ACC112 (cell line): ENCODE measurements at regions not wholly inside any gene's neighbourhood (a gene's known extent, or its start where the extent isn't known, plus 50 kb on each side); places are given as distances from the start of the nearest gene placed in this dataset.
"Not testable (repeated sequence)": the region's sequence is repeated elsewhere in the genome, so short reads cannot be mapped to it uniquely, and the experiment has no call there.

Source experiments
- H2AFZ ChIP-seq: fragments of 200-600 bp; sonication (generic); one replicate; pipeline ENCODE4 v1.6.0; 2017; ENCODE audit warnings: antibody characterized with exemption, low read length; ENCODE audit not compliant: unreplicated experiment
- H3K27ac ChIP-seq: fragments of 200-600 bp; sonication (generic); 2 replicates; pipeline ENCODE4 v1.5.1; 2014; ENCODE audit warnings: low read depth, mild to moderate bottlenecking, antibody characterized with exemption, low read length, moderate library complexity
- H3K27me3 ChIP-seq: fragments of 200-600 bp; sonication (generic); 2 replicates; pipeline ENCODE4 v1.6.1; 2014; ENCODE audit warnings: mild to moderate bottlenecking, antibody characterized with exemption, low read length, moderate library complexity, mixed read lengths; ENCODE audit not compliant: insufficient read depth
- H3K36me3 ChIP-seq: fragments of 200-600 bp; sonication (generic); 2 replicates; pipeline ENCODE4 v1.6.1; 2016; ENCODE audit warnings: mild to moderate bottlenecking, antibody characterized with exemption, low read length, moderate library complexity, mixed read lengths; ENCODE audit not compliant: insufficient read depth
- H3K4me1 ChIP-seq: fragments of 200-600 bp; sonication (generic); one replicate; pipeline ENCODE4 v1.6.1; 2016; ENCODE audit warnings: low read length, mixed read lengths; ENCODE audit not compliant: insufficient read depth, unreplicated experiment, control insufficient read depth
- H3K4me3 ChIP-seq: fragments of 200-600 bp; sonication (generic); 2 replicates; pipeline ENCODE4 v1.5.1; 2014; ENCODE audit warnings: mild to moderate bottlenecking, low read depth, low read length
- H3K79me2 ChIP-seq: fragments of 200-600 bp; sonication (generic); one replicate; pipeline ENCODE4 v1.6.0; 2016; ENCODE audit warnings: low read length; ENCODE audit not compliant: control insufficient read depth, unreplicated experiment, insufficient read depth

DNA sequence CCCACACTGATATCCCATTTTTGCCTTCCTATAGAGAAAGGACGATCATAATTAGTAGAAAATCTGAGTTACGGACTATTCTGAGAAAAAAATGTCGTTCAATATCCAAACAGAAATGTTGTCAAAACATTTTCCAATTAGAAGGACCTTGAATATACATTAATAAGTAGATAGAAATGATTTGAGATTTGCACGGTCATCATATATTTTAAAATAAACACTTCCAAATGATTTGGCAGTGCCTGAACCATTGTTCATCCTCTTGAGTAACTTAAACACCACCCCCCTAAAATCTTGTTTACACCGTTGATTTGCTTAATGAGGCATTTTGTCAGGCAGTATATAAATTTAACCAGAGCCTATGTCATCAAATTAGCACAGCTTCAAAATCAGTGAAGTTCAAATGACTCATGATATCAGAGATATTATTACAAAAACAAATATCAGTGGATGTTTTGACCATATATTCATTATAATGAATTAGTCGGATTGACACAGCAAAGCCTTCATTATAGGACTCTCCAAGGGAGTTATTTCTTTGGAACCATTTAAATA, 105.0 kb downstream of the ACTL7B start:
- Histone ChIP-seq H3K4me1 (no peaks in the 10 kb centered on the region), H3K27me3 (peaks cover 16% of the 10 kb centered on the region), H3K79me2 (no peaks in the 10 kb centered on the region), H3K27ac (no peak overlapping the region), H3K4me3 (no peak overlapping the region), H2AFZ (no peak overlapping the region), H3K36me3 (no peaks in the 10 kb centered on the region)

DNA sequence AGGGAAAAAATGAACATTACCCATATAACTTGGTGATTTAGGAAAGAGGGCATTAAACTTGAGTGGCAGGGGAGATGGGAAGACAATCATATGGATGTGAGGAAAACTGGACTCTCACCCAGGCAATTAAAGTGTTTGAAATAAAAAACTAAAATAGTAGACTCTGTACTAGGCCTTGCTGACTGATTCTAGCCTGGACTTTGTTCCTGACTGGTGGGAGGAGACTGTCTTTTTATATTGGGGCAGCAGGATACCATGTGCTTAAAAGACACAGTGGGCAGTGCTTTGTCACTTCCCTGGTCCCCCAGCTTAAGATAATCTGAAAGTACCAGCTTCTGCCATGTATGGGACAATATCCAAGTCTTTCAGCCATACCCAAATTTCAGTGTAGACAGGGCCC, 107.0 kb downstream of the ACTL7B start:
- no peak overlapping the region for H3K4me3 ChIP-seq
- H3K27me3 ChIP-seq, result peaks cover under 1% of the 10 kb centered on the region; the same call in 1 of the 2 replicates
- H3K27ac ChIP-seq, result no peak overlapping the region
- no peaks in the 10 kb centered on the region for H3K79me2 ChIP-seq
- H3K4me1 ChIP-seq, result no peaks in the 10 kb centered on the region
- no peak overlapping the region for H2AFZ ChIP-seq
- no peaks in the 10 kb centered on the region for H3K36me3 ChIP-seq

DNA sequence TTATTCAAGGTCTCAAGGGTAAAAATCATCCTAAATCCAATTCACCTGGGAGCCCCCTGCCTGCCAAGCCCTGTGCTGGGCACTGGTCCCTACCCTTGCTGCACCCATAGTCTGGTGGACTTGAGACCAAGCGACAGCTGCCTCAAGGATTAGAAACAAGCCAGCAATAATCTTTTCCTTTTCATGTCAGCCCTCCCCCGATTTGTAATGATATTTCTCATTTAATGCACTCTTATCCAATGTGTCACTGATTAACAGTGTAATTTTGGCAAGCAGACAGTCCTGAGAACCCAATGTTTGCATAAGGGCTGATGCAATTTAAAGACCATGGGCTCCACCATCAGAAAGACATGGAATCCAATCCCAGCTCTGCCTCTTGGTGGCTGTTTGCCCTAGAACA, 108.9 kb downstream of the ACTL7B start:
- Histone ChIP-seq H3K4me3 (no peak overlapping the region), H3K27ac (no peak overlapping the region), H3K36me3 (no peaks in the 10 kb centered on the region), H3K27me3 (no peaks in the 10 kb centered on the region), H3K4me1 (no peaks in the 10 kb centered on the region), H2AFZ (no peak overlapping the region), H3K79me2 (no peaks in the 10 kb centered on the region)

DNA sequence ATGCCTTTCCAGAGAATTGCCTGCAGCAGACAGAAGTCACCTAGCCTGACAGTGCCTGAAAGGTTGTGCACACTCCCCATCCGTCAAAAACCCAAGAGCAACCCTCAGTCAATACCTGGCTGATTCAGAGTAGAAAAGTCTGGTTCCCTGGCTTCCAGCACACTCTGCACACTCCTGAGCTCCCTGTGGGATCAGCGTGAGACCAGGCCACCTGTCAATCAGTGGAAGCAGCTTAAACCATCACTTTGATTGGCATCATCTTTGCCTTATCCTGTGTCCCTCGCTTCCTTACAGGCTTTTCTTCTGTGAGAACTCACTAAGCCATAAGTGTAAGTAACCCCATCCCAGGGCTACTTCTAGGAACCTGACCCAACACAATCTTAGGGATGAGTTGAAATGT, 109.8 kb downstream of the ACTL7B start:
- no peak overlapping the region for H3K4me3 ChIP-seq
- H3K27ac ChIP-seq, result no peak overlapping the region
- no peak overlapping the region for H2AFZ ChIP-seq
- H3K27me3 ChIP-seq, result no peaks in the 10 kb centered on the region
- H3K36me3 ChIP-seq, result no peaks in the 10 kb centered on the region
- H3K4me1 ChIP-seq, result no peaks in the 10 kb centered on the region
- no peaks in the 10 kb centered on the region for H3K79me2 ChIP-seq

GRCh38 chr9:108744641-108745040, 111.1 kb downstream of the ACTL7B start:
- H3K27me3 ChIP-seq, result no peaks in the 10 kb centered on the region
- no peak overlapping the region for H2AFZ ChIP-seq
- no peaks in the 10 kb centered on the region for H3K4me1 ChIP-seq
- no peaks in the 10 kb centered on the region for H3K36me3 ChIP-seq
- H3K27ac ChIP-seq, result no peak overlapping the region
- no peak overlapping the region for H3K4me3 ChIP-seq
- H3K79me2 ChIP-seq, result no peaks in the 10 kb centered on the region

DNA sequence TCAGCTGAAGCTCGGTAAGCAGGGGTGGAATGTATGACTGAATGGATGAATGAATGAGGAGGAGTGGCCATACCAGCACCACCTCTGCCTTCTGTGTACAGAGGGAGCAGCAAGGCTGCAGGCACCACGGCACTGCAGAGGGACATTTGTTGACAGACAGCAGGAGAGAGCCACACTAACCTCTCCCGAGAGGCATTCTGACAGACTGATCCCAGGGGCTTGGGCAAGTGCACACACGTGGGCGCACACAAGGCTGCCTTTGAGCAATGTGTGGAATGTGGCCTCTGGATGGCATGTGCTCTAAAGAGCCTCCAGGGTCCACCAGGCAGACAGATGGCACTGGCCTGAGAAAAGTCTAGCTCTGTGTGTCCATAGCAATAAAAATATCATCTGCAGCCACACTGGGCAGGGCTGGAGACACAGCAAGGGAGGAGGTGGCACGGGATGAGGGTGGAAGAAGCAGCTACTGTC, 111.8 kb downstream of the ACTL7B start:
- Histone ChIP-seq H3K4me3 (no peak overlapping the region), H3K36me3 (no peaks in the 10 kb centered on the region), H3K79me2 (no peaks in the 10 kb centered on the region), H3K27ac (no peak overlapping the region), H2AFZ (no peak overlapping the region), H3K27me3 (no peaks in the 10 kb centered on the region), H3K4me1 (no peaks in the 10 kb centered on the region)

GRCh38 chr9:108743416-108743815, 112.4 kb downstream of the ACTL7B start:
- H3K27ac ChIP-seq, result no peak overlapping the region

DNA sequence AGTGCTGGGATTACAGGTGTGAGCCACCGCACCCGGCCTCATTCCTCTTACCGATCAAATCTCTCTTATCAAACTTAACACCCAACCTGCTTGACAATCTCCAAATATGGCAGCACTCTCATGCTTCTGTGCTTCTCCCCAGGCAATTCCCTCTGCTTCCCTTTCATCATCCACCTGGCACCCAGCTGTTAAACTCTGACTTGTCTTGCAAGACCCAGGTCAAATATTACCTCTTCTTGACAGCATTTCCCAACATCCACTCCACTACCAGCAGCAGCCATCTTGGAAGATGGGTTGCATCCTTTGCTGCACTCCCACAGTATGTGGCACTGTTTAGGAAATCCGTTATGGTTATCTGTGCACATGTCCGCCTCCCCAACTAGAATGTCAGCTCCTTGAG, 113.6 kb downstream of the ACTL7B start:
- Histone ChIP-seq H3K36me3 (no peaks in the 10 kb centered on the region), H3K27ac (no peak overlapping the region), H3K27me3 (no peaks in the 10 kb centered on the region), H3K4me1 (no peaks in the 10 kb centered on the region), H3K4me3 (no peak overlapping the region), H2AFZ (no peak overlapping the region), H3K79me2 (no peaks in the 10 kb centered on the region)

More at GRCh38 chr9:108743416-108743815, 112.4 kb downstream of the ACTL7B start:
- Histone ChIP-seq H3K4me1 (no peaks in the 10 kb centered on the region), H2AFZ (no peak overlapping the region), H3K36me3 (no peaks in the 10 kb centered on the region), H3K27me3 (no peaks in the 10 kb centered on the region), H3K79me2 (no peaks in the 10 kb centered on the region), H3K4me3 (no peak overlapping the region)

DNA sequence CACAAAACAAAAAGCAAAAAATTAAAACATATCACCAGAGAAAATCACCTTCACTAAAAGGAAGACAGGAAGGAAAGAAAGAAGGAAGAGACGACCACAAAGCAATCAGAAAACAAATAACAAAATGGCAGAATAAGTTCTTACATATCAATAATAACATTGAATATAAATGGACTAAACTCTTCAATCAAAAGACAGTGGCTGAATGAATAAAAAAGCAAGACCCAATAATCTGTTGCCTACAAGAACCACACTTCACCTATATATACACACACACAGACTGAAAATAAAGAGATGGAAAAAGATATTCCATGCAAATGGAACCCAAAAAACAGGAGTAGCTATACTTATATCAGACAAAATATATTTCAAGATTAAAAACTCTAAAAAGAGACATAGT, 124.5 kb downstream of the ACTL7B start:
- not testable (repeated sequence) for H3K4me3 ChIP-seq, H2AFZ ChIP-seq, H3K79me2 ChIP-seq, H3K4me1 ChIP-seq, H3K36me3 ChIP-seq, H3K27me3 ChIP-seq, H3K27ac ChIP-seq

GRCh38 chr9:108727580-108728111, 128.1 kb downstream of the ACTL7B start:
- Histone ChIP-seq H3K79me2 (no peaks in the 10 kb centered on the region), H3K36me3 (no peaks in the 10 kb centered on the region), H3K4me1 (no peaks in the 10 kb centered on the region), H3K27me3 (no peaks in the 10 kb centered on the region), H3K4me3 (no peak overlapping the region), H2AFZ (no peak overlapping the region), H3K27ac (no peak overlapping the region)

DNA sequence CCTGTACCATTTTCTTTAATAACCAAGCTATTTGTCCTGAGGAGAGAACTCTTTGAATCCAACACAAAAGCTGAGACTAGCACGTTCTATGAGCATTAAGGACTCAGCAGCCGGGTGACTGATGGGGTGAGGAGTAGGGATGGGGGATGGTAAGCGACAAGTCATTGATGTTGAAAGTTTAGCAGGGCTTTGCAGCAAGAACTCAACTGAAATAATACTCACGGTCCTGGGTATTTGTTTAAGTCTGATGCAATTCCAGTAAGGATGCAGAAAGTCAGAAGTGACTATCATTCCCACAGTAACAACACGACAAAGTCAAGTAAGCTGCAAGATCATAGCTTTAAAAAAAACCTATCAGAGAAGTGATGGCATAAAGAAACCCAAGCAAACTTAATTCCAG, 131.1 kb downstream of the ACTL7B start:
- no peak overlapping the region for H2AFZ ChIP-seq
- no peaks in the 10 kb centered on the region for H3K27me3 ChIP-seq

More for the DNA sequence above, 131.1 kb downstream of the ACTL7B start:
- Histone ChIP-seq H3K4me1 (no peaks in the 10 kb centered on the region), H3K79me2 (no peaks in the 10 kb centered on the region), H3K4me3 (no peak overlapping the region), H3K27ac (no peak overlapping the region), H3K36me3 (no peaks in the 10 kb centered on the region)
